ENCODE measurements at regions not wholly inside any gene's neighbourhood (a gene's known extent, or its start where the extent isn't known, plus 50 kb on each side); places are given as distances from the start of the nearest gene placed in this dataset.

GRCh38 chr4:32569861-32570260, 1849.7 kb downstream of the PCDH7 start:
- TF ChIP-seq CTCF (IDR thresholded peaks at IDR 0.05; ENCODE audit: low read length) (no peak), EZH2 (IDR thresholded peaks at IDR 0.05; ENCODE audit: borderline replicate concordance, low read length) (no peak)

Measured in OCI-LY1 (cell line).